H7 (cell line): ENCODE measurements at regions not wholly inside any gene's neighbourhood (a gene's known extent, or its start where the extent isn't known, plus 50 kb on each side); places are given as distances from the start of the nearest gene placed in this dataset.
"Not testable (repeated sequence)": the region's sequence is repeated elsewhere in the genome, so short reads cannot be mapped to it uniquely, and the experiment has no call there.

Source experiments
- DNase-seq: peaks from one replicate; pipeline ENCODE4 v3.0.0; 2012
- H3K27me3 ChIP-seq: 2 replicates; pipeline ENCODE4 v1.6.0; 2011; ENCODE audit warnings: mild to moderate bottlenecking, low read length; ENCODE audit not compliant: control insufficient read depth, insufficient read depth
- H3K36me3 ChIP-seq: replicated peaks from 2 replicates; pipeline ENCODE4 v1.5.1; 2011; ENCODE audit warnings: low read length; ENCODE audit not compliant: control insufficient read depth, insufficient read depth
- H3K4me3 ChIP-seq: 2 replicates; pipeline ENCODE4 v1.5.1; 2011; ENCODE audit warnings: low read depth, mild to moderate bottlenecking, control low read depth, low read length, moderate library complexity; ENCODE audit not compliant: insufficient read depth

GRCh38 chr11:130561441-130561881 lies 113.0 kb downstream of the ADAMTS15 start:
- Histone ChIP-seq H3K4me3 (no peak overlapping the region), H3K36me3 (no peaks in the 10 kb centered on the region), H3K27me3 (no peaks in the 10 kb centered on the region)
- DNase-seq = no peak

DNA sequence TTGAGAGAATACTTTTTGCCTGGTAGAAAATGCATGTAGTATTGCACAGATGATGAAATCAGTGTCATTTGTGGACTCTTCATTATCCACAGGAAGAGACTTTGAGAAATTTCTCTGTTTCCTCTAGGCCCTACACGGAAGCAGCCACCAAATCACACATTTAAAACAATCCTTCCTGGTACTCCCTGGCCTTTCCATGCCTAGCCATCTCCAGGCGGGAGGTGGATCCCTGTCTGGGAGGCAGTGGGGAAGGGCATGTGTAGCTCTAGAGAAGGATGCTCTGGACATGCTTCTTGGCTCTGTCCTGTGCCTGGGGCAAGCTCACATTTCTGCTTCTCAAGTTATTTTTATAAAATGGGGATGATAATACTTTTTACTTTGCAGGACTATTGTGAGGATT lies 114.1 kb downstream of the ADAMTS15 start:
- Histone ChIP-seq H3K36me3 (no peaks in the 10 kb centered on the region), H3K27me3 (no peaks in the 10 kb centered on the region), H3K4me3 (no peak overlapping the region)
- DNase-seq = no peak

GRCh38 chr11:130566360-130566759 lies 117.9 kb downstream of the ADAMTS15 start:
- H3K4me3 ChIP-seq, H3K27me3 ChIP-seq, H3K36me3 ChIP-seq, DNase-seq: not testable (repeated sequence)

DNA sequence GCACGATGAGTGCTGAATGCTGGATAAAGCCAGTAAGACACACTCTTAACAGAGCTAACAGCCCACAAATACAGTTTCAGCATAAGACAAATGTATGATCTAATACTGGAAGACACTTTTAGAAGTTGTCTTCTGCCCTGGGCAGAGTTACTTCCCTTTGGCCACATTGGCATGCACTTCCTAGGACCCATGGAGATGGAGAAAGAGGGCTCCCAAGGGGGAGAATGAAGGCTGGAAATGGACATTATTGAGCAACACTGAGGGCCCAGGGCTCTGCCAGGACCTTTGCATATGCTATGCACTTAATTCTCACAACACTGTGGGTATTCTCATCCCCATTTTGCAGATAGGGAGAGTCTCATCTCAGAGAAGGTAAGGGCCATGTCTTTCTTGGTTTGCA lies 123.1 kb downstream of the ADAMTS15 start:
- Histone ChIP-seq H3K36me3 (no peaks in the 10 kb centered on the region), H3K4me3 (no peak overlapping the region), H3K27me3 (no peaks in the 10 kb centered on the region)
- no peak for DNase-seq

DNA sequence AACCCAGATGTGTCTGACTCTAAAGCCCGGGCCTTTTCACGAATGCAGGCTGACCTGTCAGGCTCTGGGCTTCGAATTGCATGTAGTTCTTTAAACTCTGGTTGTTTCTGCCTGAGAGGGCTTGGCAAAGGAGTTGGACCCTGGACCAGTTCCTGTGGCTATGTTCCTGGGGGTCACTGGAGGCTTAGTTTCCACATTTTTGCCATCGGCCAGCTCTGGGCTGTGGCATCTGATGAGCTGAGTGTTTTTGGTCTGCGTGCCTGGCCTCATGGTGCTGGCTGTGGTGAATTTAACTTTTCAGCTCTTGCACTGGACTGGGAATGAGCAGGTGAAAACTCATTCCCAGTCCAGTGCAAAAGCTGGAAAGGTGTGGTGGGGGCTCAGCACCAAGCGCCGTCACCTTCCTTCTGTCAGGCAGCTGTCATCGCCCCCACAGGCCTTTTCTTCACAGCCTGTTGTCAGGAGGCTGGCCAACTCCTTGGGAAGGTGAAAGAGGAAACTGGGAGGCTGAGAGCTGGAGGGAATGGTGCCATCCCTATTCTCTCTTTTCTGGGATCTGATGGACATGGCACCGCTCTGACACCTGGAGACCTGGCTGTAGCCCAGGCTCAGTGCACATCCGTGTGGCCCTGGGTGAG lies 123.6 kb downstream of the ADAMTS15 start:
- Histone ChIP-seq H3K27me3 (no peaks in the 10 kb centered on the region), H3K4me3 (no peak overlapping the region), H3K36me3 (no peaks in the 10 kb centered on the region)
- no peak for DNase-seq

DNA sequence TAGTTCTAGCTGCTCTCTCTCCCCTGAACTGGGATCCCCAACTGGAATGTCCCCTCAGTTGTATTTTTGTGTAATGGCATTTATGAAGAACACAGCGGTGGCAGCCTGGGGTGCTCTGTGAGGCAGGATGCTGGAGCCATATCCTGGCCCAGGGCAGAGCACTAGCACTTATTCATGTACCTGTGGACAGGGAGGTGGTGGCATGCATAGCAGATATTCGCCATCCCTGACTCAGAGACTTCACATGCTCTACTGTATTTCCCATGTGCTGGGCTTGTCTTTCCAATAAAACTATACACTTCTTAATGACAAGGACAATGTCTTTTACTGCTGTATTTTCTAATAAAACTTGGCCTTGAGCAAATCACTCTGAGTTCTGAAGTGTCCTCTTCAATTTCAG lies 125.3 kb downstream of the ADAMTS15 start:
- no peak for DNase-seq
- Histone ChIP-seq H3K36me3 (no peaks in the 10 kb centered on the region), H3K4me3 (no peak overlapping the region), H3K27me3 (no peaks in the 10 kb centered on the region)

DNA sequence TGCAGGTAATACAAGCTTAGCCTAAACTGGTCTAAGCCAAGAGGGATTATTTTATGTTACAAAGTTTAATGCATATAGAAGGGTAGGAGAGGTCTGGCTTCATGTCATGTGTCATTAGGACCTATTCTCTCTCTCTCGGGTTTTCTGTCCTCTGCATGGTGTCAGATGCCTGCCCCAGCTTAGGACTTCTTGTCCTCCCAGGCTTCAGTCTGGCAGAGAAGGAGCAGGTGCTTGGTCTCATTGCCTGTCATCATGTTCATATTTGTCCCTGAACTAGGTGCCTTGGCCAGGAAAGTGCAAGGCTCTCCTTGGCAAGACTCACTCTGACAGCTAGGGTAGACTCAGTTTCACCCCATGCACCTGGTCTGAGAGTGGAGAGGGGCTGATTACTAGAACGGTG lies 126.3 kb downstream of the ADAMTS15 start:
- no peak overlapping the region for H3K4me3 ChIP-seq
- H3K36me3 ChIP-seq = no peaks in the 10 kb centered on the region
- DNase-seq = no peak
- H3K27me3 ChIP-seq = no peaks in the 10 kb centered on the region

- H3K4me3 ChIP-seq = no peak overlapping the region
- no peak for DNase-seq
- no peaks in the 10 kb centered on the region for H3K36me3 ChIP-seq
- no peaks in the 10 kb centered on the region for H3K27me3 ChIP-seq
Observed at GRCh38 chr11:130576146-130576545, 127.7 kb downstream of the ADAMTS15 start.

- Histone ChIP-seq H3K27me3 (no peaks in the 10 kb centered on the region), H3K36me3 (no peaks in the 10 kb centered on the region), H3K4me3 (no peak overlapping the region)
- DNase-seq = no peak
Observed at GRCh38 chr11:130578738-130579368, 130.4 kb downstream of the ADAMTS15 start.

GRCh38 chr11:130580372-130580771 lies 131.9 kb downstream of the ADAMTS15 start:
- no peak for DNase-seq
- no peaks in the 10 kb centered on the region for H3K36me3 ChIP-seq
- H3K4me3 ChIP-seq = no peak overlapping the region
- H3K27me3 ChIP-seq = no peaks in the 10 kb centered on the region

DNA sequence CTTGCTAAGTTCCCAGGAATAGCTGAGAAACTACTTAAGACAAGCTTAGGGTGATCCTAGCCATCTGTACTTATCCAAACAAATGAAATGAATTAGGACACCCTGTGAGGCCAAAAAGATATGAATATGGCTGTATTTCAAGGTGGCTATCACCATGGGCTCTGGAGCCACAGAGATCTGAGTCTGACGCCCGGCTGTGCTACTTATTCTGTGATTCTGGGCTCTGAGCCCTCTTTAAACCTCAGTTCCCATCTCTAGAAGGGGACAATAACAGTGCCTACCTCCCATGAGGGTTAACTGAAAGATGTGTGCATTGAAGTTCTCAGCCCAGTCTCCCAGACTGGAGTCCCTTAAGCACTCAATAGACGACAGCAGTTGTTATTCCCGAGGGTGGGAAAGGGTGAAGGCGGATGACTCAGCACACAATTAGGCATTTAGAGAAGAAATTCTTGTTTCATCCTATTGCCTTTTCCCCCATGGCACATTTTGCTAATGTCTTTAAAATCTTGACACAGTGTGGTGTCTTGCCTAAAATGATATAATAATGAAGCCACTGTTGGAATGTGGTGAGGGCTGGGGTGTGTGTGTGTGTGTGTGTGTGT lies 132.5 kb downstream of the ADAMTS15 start:
- Histone ChIP-seq H3K4me3 (no peak overlapping the region), H3K27me3 (no peaks in the 10 kb centered on the region)
- DNase-seq = no peak

DNA sequence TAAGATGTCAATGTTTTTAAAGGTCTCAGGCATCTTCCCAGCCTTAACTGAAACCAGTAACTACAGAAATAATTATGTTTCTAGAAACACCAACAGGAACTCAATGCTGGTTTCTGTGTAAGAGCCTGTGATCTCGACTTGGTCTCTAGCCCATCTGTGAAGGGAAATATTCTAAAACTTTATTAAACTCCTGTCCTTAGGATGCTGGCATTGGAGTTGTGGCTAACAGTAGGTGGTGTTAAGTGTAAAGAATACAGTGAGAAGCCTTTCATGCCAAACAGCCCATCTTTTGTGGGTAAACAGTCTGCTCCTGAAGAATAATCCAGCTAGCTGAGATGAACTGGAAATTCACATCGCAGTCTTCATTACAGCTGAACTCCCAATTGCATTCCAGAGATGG lies 133.2 kb downstream of the ADAMTS15 start:
- no peak for DNase-seq
- Histone ChIP-seq H3K4me3 (no peak overlapping the region), H3K36me3 (no peaks in the 10 kb centered on the region), H3K27me3 (no peaks in the 10 kb centered on the region)

More for the DNA sequence above, 132.5 kb downstream of the ADAMTS15 start:
- no peaks in the 10 kb centered on the region for H3K36me3 ChIP-seq

GRCh38 chr11:130582176-130582575 lies 133.7 kb downstream of the ADAMTS15 start:
- H3K36me3 ChIP-seq = no peaks in the 10 kb centered on the region
- no peak for DNase-seq

GRCh38 chr11:130582981-130583380 lies 134.5 kb downstream of the ADAMTS15 start:
- no peak for DNase-seq
- Histone ChIP-seq H3K36me3 (no peaks in the 10 kb centered on the region), H3K27me3 (no peaks in the 10 kb centered on the region), H3K4me3 (no peak overlapping the region)

More at GRCh38 chr11:130582176-130582575, 133.7 kb downstream of the ADAMTS15 start:
- Histone ChIP-seq H3K27me3 (no peaks in the 10 kb centered on the region), H3K4me3 (no peak overlapping the region)

DNA sequence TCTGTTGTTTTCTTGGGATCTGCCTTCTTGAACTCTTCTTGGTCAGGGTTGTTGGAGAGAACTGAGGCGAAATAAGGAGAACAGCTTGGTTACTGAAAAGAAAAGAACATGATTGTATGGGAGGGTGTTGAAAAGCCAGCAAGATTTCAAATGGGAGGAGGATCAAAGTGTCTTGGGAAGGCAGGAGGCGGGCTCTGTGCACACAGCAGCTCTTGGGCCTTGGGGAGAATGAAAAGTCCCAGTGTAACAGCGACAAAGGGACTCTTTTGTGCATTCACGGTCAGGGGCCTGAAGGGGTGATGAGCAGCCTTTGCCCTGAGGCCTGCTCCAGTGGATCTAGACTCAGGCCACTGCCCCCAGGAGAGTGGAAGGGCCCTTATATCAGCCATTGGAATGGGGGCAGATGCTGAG lies 135.4 kb downstream of the ADAMTS15 start:
- no peaks in the 10 kb centered on the region for H3K36me3 ChIP-seq
- no peak overlapping the region for H3K4me3 ChIP-seq
- no peak for DNase-seq
- H3K27me3 ChIP-seq = no peaks in the 10 kb centered on the region
